ENCODE measurements at regions not wholly inside any gene's neighbourhood (a gene's known extent, or its start where the extent isn't known, plus 50 kb on each side); places are given as distances from the start of the nearest gene placed in this dataset.

DNA sequence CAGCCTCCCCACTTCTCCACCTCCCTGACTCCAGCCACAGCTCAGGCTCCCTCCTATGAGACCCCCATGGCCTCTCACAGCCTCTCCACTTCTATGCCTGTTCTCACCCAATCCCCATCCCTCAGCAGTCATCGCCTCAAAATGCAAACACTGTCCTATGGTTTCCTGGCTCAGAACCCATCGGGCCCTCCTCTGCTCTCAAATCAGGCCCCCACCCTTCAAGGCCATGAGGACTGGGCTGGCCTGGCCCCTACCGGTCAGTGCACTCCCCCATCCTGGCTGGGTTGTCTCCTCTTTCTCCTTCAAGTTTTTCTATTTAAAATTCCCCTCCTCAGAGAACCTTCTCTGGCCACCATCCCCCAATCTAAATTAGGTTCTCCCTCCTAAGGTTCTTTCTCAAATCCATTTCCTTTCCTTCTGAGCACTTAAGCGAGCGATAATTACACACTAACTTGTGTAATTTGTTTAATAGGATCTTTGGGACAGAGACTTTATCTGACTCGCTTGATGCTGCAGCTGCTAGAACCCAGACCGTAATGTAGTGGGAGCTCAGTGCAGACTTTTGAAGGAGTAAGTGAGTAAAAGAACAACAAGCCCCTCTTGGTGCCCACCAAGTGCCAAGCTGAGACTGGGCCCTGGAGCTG lies 347.2 kb downstream of the MATN1 start (continued):
- no peak for TF ChIP-seq ZBTB33 (IDR thresholded peaks at IDR 0.05; ENCODE audit: extremely low read depth, insufficient replicate concordance, low read length)
- no peak for TF ChIP-seq ZNF274 (IDR thresholded peaks at IDR 0.05; ENCODE audit: low read depth, low read length)
- TF ChIP-seq, protein P1, sequence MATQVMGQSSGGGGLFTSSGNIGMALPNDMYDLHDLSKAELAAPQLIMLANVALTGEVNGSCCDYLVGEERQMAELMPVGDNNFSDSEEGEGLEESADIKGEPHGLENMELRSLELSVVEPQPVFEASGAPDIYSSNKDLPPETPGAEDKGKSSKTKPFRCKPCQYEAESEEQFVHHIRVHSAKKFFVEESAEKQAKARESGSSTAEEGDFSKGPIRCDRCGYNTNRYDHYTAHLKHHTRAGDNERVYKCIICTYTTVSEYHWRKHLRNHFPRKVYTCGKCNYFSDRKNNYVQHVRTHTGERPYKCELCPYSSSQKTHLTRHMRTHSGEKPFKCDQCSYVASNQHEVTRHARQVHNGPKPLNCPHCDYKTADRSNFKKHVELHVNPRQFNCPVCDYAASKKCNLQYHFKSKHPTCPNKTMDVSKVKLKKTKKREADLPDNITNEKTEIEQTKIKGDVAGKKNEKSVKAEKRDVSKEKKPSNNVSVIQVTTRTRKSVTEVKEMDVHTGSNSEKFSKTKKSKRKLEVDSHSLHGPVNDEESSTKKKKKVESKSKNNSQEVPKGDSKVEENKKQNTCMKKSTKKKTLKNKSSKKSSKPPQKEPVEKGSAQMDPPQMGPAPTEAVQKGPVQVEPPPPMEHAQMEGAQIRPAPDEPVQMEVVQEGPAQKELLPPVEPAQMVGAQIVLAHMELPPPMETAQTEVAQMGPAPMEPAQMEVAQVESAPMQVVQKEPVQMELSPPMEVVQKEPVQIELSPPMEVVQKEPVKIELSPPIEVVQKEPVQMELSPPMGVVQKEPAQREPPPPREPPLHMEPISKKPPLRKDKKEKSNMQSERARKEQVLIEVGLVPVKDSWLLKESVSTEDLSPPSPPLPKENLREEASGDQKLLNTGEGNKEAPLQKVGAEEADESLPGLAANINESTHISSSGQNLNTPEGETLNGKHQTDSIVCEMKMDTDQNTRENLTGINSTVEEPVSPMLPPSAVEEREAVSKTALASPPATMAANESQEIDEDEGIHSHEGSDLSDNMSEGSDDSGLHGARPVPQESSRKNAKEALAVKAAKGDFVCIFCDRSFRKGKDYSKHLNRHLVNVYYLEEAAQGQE (IDR thresholded peaks at IDR 0.05; ENCODE audit: low read depth) = no peak
- TF ChIP-seq MAX (IDR thresholded peaks at IDR 0.05) = no peak
- no peak for TF ChIP-seq SP1 (IDR thresholded peaks at IDR 0.05; ENCODE audit: low read depth)

GRCh38 chr1:30375156-30375555 lies 348.2 kb downstream of the MATN1 start:
- no peaks in the 10 kb centered on the region for H3K9me3 ChIP-seq (ENCODE audit: control insufficient read depth in 1 of 2, insufficient read depth in 1 of 2, low read depth in 1 of 2, low read length in 2 of 2)
- H3K79me2 ChIP-seq (ENCODE audit: insufficient read depth, low read length) = no peaks in the 10 kb centered on the region
- H3K9ac ChIP-seq (ENCODE audit: low read length) = no peak overlapping the region
- H4K20me1 ChIP-seq (ENCODE audit: insufficient read depth) = no peaks in the 10 kb centered on the region
- ChIA-PET RAD21 (ENCODE audit: low non-redundant PET in 1 of 2, low total read pairs in 2 of 2, uncharacterized antibody in 2 of 2, unreplicated experiment in 2 of 2) (no interaction called here), CTCF (no interaction called here), POLR2A (interaction anchor here (0.7 kb wide), 1 partner anchor 1019 kb away, joined by 4 read pairs; no protein-coding TSS in a partner anchor)
- H3K9me2 ChIP-seq (ENCODE audit: insufficient read depth) = no peaks in the 10 kb centered on the region
- intact Hi-C loops (cut with micrococcal nuclease) = no loop called here
- H3K27me3 ChIP-seq (ENCODE audit: insufficient read depth, low read length) = no peaks in the 10 kb centered on the region
- DNase-seq (ENCODE audit: low read depth, low spot score) (no peak), ATAC-seq (no peak)
- no peak overlapping the region for H2AFZ ChIP-seq (ENCODE audit: low read depth, low read length, poor library complexity, severe bottlenecking)
- H3K36me3 ChIP-seq (ENCODE audit: control insufficient read depth in 1 of 2, insufficient read depth in 2 of 2, low read length in 2 of 2) = no peaks in the 10 kb centered on the region
- no TSS peak for BruUV-seq (replicated peaks)
- H3K4me2 ChIP-seq (ENCODE audit: low read length) = no peak overlapping the region
- peaks cover 0 to 9% of the 10 kb centered on the region in 2 experiments; a peak in 3 of 4 replicates for H3K4me1 ChIP-seq (ENCODE audit: control insufficient read depth in 1 of 2, insufficient read depth in 2 of 2, low read length in 2 of 2)
- TF ChIP-seq SP1 (IDR thresholded peaks at IDR 0.05; ENCODE audit: low read depth) = no peak
- no peak for TF ChIP-seq ZFX (IDR thresholded peaks at IDR 0.05)
- TF ChIP-seq SIN3A (IDR thresholded peaks at IDR 0.05; ENCODE audit: low read depth) = no peak
- TF ChIP-seq ELF1 (IDR thresholded peaks at IDR 0.05; ENCODE audit: borderline replicate concordance, low read depth) = no peak
- TF ChIP-seq EZH2 (IDR thresholded peaks at IDR 0.05) = no peak
- TF ChIP-seq EGR1 (IDR thresholded peaks at IDR 0.05; ENCODE audit: low read depth) = no peak
- TF ChIP-seq SRF (IDR thresholded peaks at IDR 0.05; ENCODE audit: low read depth) = no peak
- no peak for TF ChIP-seq RAD21 (IDR thresholded peaks at IDR 0.05; ENCODE audit: low read depth)
- no peak for TF ChIP-seq ZBTB33 (IDR thresholded peaks at IDR 0.05; ENCODE audit: extremely low read depth, insufficient replicate concordance, low read length)
- H3K4me3 ChIP-seq (replicated peaks in 1 of 2; ENCODE audit: low read depth in 1 of 2, low read length in 2 of 2) = no peak overlapping the region
- no peak overlapping the region for H3K27ac ChIP-seq (ENCODE audit: low read depth, low read length)

Measured in HCT116 (cell line).